Stimulated activated naive CD4-positive, alpha-beta T cell treated with Interleukin-2 at 50 U/mL for 16 hours (primary cell): ENCODE measurements at regions not wholly inside any gene's neighbourhood (a gene's known extent, or its start where the extent isn't known, plus 50 kb on each side); places are given as distances from the start of the nearest gene placed in this dataset.
"Not testable (repeated sequence)": the region's sequence is repeated elsewhere in the genome, so short reads cannot be mapped to it uniquely, and the experiment has no call there.

ENCODE experiments used
- DNase-seq: peaks from one replicate; lab custom pipeline; 2025; lab: John Stamatoyannopoulos, UW

GRCh38 chr20:20795119-20795518 lies 82.7 kb upstream of the RALGAPA2 start:
- no peak for DNase-seq

- DNase-seq, result no peak
These were observed 81.1 kb upstream of the RALGAPA2 start for GRCh38 chr20:20793591-20793990.

- no peak for DNase-seq
These were observed 79.5 kb upstream of the RALGAPA2 start for GRCh38 chr20:20791664-20792568.

- DNase-seq, result no peak
These were observed 75.9 kb upstream of the RALGAPA2 start for GRCh38 chr20:20788308-20788707.

GRCh38 chr20:20786428-20786827 lies 74.0 kb upstream of the RALGAPA2 start:
- no peak for DNase-seq

- no peak for DNase-seq
These were observed 72.8 kb upstream of the RALGAPA2 start for GRCh38 chr20:20785226-20785625.

GRCh38 chr20:20784450-20784849 lies 72.0 kb upstream of the RALGAPA2 start:
- not testable (repeated sequence) for DNase-seq

GRCh38 chr20:20783450-20783849 lies 71.0 kb upstream of the RALGAPA2 start:
- no peak for DNase-seq

GRCh38 chr20:20782755-20783154 lies 70.3 kb upstream of the RALGAPA2 start:
- no peak for DNase-seq

- no peak for DNase-seq
These were observed 69.8 kb upstream of the RALGAPA2 start for GRCh38 chr20:20782231-20782630.

- DNase-seq, result no peak
These were observed 68.6 kb upstream of the RALGAPA2 start for GRCh38 chr20:20781029-20781428.

- DNase-seq, result no peak
These were observed 67.8 kb upstream of the RALGAPA2 start for GRCh38 chr20:20780127-20780824.

- no peak for DNase-seq
These were observed 66.2 kb upstream of the RALGAPA2 start for GRCh38 chr20:20778676-20779075.

GRCh38 chr20:20772497-20773085 lies 60.1 kb upstream of the RALGAPA2 start:
- DNase-seq, result no peak

GRCh38 chr20:20768202-20768815 lies 55.9 kb upstream of the RALGAPA2 start:
- DNase-seq, result no peak

- no peak for DNase-seq
These were observed 53.4 kb upstream of the RALGAPA2 start for GRCh38 chr20:20765696-20766365.

GRCh38 chr20:20763650-20764049 lies 51.2 kb upstream of the RALGAPA2 start:
- DNase-seq, result no peak
